PFSK-1 (cell line): ENCODE measurements at regions not wholly inside any gene's neighbourhood (a gene's known extent, or its start where the extent isn't known, plus 50 kb on each side); places are given as distances from the start of the nearest gene placed in this dataset.

Source experiments
- FOXP2 ChIP-seq: optimal IDR thresholded peaks from 2 replicates; pipeline ENCODE3; 2011; ENCODE audit warnings: borderline replicate concordance, control low read depth, inconsistent platforms; ENCODE audit not compliant: insufficient read depth; ENCODE audit errors: extremely low read length, extremely low read depth
- POLR2AphosphoS5 ChIP-seq: IDR thresholded peaks from 2 replicates; pipeline ENCODE4 v1.6.1; 2012; ENCODE audit warnings: low read depth, mild to moderate bottlenecking, control low read depth, low read length, moderate library complexity
- SIN3A ChIP-seq: IDR thresholded peaks from 2 replicates; pipeline ENCODE4 v1.6.1; 2012; ENCODE audit warnings: mild to moderate bottlenecking, low read length, moderate library complexity, borderline replicate concordance; ENCODE audit not compliant: insufficient read depth
- TAF1 ChIP-seq: IDR thresholded peaks from 2 replicates; pipeline ENCODE4 v1.6.1; 2012; ENCODE audit warnings: low read length, control low read depth, borderline replicate concordance; ENCODE audit not compliant: insufficient read depth
- TF ChIP-seq, protein P1 (sequence below), 2 experiments: IDR thresholded peaks; 2 replicates each; pipeline versions ENCODE4 v1.6.1 to v1.8.0; 2011 to 2012; ENCODE audit warnings: low read depth in 2 of 2, low read length in 2 of 2, control low read depth in 1 of 2, inconsistent platforms in 1 of 2, mild to moderate bottlenecking in 1 of 2, moderate library complexity in 1 of 2; ENCODE audit not compliant: insufficient read depth in 1 of 2

DNA sequence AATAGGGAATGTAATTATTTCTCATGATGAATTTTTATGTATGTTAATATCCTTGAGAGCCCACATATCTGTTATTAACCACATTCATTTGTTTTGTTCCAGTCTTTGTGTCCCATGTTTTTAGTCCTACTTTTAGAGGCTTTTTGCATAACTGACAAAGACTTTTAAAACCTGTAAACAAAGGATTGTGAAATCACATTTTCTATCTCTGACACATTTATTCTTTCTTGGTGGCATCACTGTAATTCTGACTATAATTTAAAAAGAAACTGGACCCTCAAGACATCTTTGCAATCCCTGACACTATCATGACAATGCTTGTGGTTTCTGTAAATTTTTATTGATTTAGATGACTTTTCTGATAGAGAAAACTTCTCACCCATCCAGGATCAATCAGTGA, 313.1 kb downstream of the SIPA1L2 start:
- TF ChIP-seq SIN3A (no peak), POLR2AphosphoS5 (no peak), TAF1 (no peak), FOXP2 (no peak)
- TF ChIP-seq, protein P1, sequence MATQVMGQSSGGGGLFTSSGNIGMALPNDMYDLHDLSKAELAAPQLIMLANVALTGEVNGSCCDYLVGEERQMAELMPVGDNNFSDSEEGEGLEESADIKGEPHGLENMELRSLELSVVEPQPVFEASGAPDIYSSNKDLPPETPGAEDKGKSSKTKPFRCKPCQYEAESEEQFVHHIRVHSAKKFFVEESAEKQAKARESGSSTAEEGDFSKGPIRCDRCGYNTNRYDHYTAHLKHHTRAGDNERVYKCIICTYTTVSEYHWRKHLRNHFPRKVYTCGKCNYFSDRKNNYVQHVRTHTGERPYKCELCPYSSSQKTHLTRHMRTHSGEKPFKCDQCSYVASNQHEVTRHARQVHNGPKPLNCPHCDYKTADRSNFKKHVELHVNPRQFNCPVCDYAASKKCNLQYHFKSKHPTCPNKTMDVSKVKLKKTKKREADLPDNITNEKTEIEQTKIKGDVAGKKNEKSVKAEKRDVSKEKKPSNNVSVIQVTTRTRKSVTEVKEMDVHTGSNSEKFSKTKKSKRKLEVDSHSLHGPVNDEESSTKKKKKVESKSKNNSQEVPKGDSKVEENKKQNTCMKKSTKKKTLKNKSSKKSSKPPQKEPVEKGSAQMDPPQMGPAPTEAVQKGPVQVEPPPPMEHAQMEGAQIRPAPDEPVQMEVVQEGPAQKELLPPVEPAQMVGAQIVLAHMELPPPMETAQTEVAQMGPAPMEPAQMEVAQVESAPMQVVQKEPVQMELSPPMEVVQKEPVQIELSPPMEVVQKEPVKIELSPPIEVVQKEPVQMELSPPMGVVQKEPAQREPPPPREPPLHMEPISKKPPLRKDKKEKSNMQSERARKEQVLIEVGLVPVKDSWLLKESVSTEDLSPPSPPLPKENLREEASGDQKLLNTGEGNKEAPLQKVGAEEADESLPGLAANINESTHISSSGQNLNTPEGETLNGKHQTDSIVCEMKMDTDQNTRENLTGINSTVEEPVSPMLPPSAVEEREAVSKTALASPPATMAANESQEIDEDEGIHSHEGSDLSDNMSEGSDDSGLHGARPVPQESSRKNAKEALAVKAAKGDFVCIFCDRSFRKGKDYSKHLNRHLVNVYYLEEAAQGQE (IDR thresholded peaks at IDR 0.05; ENCODE audit: insufficient read depth in 1 of 2, low read depth in 2 of 2, low read length in 2 of 2), result no peak

DNA sequence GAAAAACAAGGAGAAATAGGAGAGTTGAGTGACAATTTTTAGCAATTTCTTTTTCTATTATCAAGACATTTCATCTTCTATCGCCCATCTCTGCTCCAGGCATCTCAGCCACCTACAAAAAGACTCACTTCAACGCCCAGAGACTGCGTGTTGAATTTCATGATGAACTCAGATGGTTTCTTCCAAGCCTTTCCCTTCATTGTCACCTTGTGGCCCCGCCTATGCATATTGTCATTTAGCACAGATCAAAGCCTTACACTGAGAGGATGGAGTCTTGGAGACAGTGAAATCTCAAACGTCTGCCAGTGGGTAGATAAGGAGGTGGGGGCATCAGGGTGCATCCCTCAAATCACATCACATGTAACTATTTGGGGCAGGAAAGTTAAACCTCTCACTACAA, 319.4 kb downstream of the SIPA1L2 start:
- TF ChIP-seq, protein P1 (IDR thresholded peaks at IDR 0.05; ENCODE audit: insufficient read depth in 1 of 2, low read depth in 2 of 2, low read length in 2 of 2), result no peak
- no peak for TF ChIP-seq POLR2AphosphoS5
- no peak for TF ChIP-seq SIN3A
- TF ChIP-seq TAF1, result no peak
- TF ChIP-seq FOXP2, result no peak

DNA sequence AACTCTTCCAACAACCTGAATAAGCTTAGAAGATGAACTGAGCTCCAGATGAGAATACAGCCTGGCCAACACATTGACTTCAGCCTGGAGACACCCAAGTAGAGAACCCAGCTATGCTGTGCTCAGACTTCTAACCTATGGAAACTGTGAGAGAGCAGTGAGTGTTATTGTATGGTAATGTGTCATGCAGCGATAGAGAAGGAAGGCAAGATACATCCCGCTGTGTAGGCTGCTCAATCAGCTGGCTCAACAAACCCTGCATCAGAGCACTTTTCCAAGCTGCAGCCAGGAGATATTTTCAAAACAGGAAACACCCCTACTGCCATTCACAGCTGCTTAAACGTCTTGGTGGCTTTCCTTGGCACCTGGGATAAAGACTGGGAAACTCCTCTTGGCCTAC, 321.3 kb downstream of the SIPA1L2 start:
- TF ChIP-seq TAF1 (no peak), SIN3A (no peak), FOXP2 (no peak), POLR2AphosphoS5 (no peak)
- TF ChIP-seq, protein P1 (IDR thresholded peaks at IDR 0.05; ENCODE audit: insufficient read depth in 1 of 2, low read depth in 2 of 2, low read length in 2 of 2), result no peak

DNA sequence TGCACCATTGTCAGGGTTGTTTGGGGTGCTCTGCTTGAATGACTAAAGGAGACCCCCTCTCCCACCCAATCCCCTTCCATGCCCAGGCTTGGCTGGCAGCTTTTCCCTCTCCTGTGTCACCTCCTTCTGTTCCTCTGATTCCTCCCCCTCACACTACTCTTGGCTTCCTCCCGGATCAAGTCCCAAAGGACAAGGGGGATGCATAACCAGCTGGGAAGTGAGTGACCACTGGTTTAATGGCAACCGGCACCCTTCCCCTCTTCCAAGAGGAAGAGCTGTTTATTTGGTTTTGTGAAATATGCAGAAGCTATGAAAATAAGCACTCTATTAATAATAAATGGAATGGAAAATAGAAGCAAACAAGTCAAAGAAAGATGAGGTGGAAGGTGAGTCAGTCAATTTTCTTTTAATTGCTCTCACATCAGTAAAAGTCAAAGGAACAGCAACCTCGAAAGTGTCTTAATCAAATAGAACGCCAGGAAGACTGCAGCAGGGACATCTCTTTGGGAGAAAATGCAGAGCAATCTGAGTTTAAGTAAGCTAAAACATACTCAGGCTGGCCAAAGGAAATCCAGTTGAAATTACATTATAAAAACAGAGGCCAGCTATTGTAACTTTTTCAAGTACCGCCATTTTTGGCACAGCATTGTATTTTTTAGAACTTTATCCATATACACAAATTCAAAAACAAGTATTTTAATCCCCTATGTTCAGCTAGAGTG, 322.5 kb downstream of the SIPA1L2 start:
- TF ChIP-seq FOXP2 (no peak), SIN3A (no peak), POLR2AphosphoS5 (no peak), TAF1 (no peak)
- TF ChIP-seq, protein P1 (IDR thresholded peaks at IDR 0.05; ENCODE audit: insufficient read depth in 1 of 2, low read depth in 2 of 2, low read length in 2 of 2), result no peak
